Skeletal muscle satellite cell (primary cell): ENCODE measurements at regions not wholly inside any gene's neighbourhood (a gene's known extent, or its start where the extent isn't known, plus 50 kb on each side); places are given as distances from the start of the nearest gene placed in this dataset.

Experiments used
- H3K27me3 ChIP-seq: 2 replicates; pipeline ENCODE4 v1.7.0; 2013; ENCODE audit warnings: low read length; ENCODE audit not compliant: control insufficient read depth, insufficient read depth
- H3K36me3 ChIP-seq: 2 replicates; pipeline ENCODE4 v1.7.0; 2013; ENCODE audit warnings: mild to moderate bottlenecking, control low read depth, low read length; ENCODE audit not compliant: insufficient read depth
- H3K4me1 ChIP-seq: 2 replicates; pipeline ENCODE4 v1.7.0; 2013; ENCODE audit warnings: low read length; ENCODE audit not compliant: control insufficient read depth, insufficient read depth
- H3K4me2 ChIP-seq: 2 replicates; pipeline ENCODE4 v1.7.0; 2013; ENCODE audit warnings: mild to moderate bottlenecking, low read length
- H3K4me3 ChIP-seq: 2 replicates; pipeline ENCODE4 v1.7.0; 2013; ENCODE audit warnings: low read length
- H3K9ac ChIP-seq: 2 replicates; pipeline ENCODE4 v1.7.0; 2013; ENCODE audit warnings: mild to moderate bottlenecking, low read depth, low read length, moderate library complexity
- H3K9me3 ChIP-seq: replicated peaks from 2 replicates; pipeline ENCODE4 v1.7.0; 2013; ENCODE audit warnings: mild to moderate bottlenecking, control low read depth, low read length

DNA sequence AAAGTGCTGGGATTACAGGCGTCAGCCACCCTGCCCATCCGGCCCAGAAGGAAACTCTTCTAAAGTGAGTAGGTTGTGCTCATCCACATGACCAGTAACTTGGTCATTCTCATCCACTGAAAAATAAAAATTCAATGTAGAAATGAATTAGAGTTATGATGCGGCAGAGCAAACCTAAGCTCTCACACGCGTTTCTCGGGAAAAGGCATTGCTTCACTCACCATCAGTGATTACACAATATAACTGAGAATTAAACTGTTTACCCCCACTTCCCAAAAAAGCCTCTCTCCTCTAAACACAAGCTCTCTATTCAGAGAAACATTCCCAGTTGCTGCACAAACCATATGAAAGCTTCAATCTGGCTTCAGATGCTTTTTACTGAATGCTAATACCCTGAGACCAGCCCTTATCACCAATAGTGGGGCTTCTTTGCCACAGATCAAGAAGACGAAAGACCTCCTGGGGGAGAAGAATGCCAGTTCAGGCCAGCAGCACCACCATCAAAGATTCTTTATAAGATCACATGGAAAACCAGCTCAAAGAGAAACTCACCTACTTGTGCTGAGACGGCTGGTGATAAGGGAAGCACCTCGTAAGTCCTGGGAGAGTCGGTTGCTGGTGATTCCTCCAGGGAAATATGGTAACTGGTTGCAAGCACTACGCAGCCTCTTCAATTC is 121.5 kb upstream of the SFSWAP start:
- Histone ChIP-seq H3K4me1 (no peaks in the 10 kb centered on the region), H3K36me3 (no peaks in the 10 kb centered on the region), H3K9ac (no peak overlapping the region), H3K4me3 (no peak overlapping the region), H3K4me2 (no peak overlapping the region), H3K9me3 (peaks cover 4% of the 10 kb centered on the region), H3K27me3 (no peaks in the 10 kb centered on the region)

DNA sequence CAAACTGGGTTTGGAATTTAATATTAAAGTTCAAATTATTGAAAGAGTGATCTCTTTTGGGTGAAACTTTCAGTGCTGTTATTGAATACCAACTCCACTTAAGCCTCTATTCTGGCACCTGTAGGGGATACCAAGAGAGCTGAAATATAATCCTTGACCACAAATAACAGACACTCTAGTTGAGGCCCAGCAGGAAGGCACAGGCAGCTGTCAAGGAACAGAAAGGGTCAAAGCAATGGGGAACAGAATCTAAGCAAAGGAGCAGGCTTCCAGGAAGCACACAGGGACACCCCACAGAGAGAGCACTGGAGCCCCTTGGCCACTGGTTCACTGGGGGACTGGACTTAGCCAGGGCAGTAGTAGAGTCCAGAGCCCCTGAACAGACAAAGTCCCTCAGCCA is 120.9 kb upstream of the SFSWAP start:
- no peak overlapping the region for H3K4me2 ChIP-seq
- H3K36me3 ChIP-seq, result no peaks in the 10 kb centered on the region
- H3K27me3 ChIP-seq, result no peaks in the 10 kb centered on the region
- H3K4me1 ChIP-seq, result no peaks in the 10 kb centered on the region
- H3K9me3 ChIP-seq, result peaks cover 4% of the 10 kb centered on the region
- H3K4me3 ChIP-seq, result no peak overlapping the region
- H3K9ac ChIP-seq, result no peak overlapping the region

DNA sequence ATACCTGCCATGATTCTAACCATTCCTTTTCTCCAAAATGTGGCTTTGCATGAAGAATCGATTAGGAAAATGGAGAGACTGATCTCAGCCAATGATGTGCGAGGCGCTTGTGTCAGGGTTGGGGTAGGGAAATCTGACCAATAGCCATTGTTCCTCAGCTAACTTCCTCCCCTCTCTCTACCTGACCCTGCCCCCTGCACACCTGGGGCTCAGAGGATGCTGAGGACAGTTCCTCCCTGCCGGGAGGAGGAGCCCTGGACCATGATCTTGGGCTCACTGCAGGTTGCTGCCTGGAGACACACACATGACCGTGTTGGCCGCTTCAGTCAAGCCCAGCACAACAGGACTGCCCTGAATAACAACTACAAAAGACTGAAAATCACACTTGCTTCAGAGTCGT is 119.8 kb upstream of the SFSWAP start:
- no peak overlapping the region for H3K4me3 ChIP-seq
- no peak overlapping the region for H3K4me2 ChIP-seq
- no peak overlapping the region for H3K9ac ChIP-seq
- H3K4me1 ChIP-seq, result no peaks in the 10 kb centered on the region
- no peaks in the 10 kb centered on the region for H3K36me3 ChIP-seq
- H3K27me3 ChIP-seq, result no peaks in the 10 kb centered on the region
- H3K9me3 ChIP-seq, result peaks cover 4% of the 10 kb centered on the region

DNA sequence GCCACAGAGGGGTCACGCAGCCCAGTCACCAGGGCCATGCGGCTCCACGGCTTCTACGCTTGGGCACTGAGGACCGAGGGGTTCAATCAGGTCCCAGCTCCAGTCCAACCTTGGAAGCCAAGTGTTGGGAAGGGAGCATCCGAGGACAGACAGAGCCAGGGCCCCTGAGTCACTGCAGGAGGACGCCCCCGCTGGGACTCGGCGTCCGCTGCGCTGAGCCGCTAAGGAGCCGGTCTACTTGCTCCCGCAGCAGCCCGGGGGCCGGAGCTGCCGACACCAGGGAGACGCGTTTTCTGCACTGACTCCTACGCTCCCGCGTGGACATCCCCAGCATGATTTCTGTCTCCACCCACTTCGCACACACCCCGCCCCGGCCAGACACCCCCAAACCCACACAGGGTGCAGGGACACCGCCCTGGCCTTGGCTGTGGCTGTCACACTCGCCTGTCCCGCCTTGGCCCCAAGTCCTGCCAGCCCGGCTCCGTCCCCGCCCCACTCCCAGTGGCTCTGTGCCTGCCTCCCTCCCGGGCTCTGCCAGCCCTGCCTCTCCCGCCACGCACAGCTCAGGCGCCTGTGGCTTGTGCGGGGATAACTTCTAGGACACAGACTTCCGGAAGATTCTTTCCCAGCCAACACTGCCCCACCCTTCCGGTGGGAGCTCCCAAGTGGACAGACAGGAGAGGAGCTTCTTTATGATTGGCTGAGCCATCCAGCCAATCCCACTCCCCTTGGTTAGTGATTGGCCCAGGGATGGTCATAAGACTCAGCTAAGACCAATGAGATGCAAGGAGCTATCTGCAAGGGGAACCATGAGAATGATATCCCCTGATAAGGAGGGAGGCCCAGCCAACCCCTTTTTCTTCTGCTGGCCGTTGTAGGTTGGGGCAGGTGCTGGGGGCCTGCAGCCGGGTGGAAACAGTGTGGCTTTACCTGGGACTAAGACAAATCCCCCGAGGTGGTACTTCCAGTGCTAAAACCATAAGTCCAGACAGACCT is 118.9 kb upstream of the SFSWAP start:
- Histone ChIP-seq H3K9me3 (no peaks in the 10 kb centered on the region), H3K9ac (no peak overlapping the region), H3K4me3 (no peak overlapping the region), H3K36me3 (no peaks in the 10 kb centered on the region), H3K4me1 (no peaks in the 10 kb centered on the region), H3K4me2 (no peak overlapping the region), H3K27me3 (no peaks in the 10 kb centered on the region)

DNA sequence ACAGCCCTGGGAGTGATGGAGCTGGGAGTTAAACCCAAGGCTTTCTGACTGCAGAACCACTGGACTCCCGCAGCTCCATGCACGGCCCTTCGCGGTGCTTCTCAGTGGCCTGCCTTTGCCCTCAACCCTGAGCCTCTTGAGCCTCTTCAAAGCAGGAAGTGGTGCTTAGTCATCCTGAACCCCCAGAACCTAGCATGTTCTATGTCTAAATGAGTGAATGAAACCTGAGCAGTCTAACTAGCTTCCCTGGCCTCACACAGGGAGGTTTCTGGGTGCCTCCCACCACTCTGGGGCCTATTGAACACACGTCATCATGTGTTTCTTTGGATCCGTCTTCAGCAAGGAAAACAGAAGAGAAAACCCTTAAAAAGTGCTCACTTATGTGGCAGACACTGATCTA is 117.9 kb upstream of the SFSWAP start:
- no peaks in the 10 kb centered on the region for H3K4me1 ChIP-seq
- no peaks in the 10 kb centered on the region for H3K36me3 ChIP-seq
- no peak overlapping the region for H3K4me2 ChIP-seq
- H3K9ac ChIP-seq, result no peak overlapping the region
- no peak overlapping the region for H3K4me3 ChIP-seq
- no peaks in the 10 kb centered on the region for H3K27me3 ChIP-seq
- no peaks in the 10 kb centered on the region for H3K9me3 ChIP-seq

DNA sequence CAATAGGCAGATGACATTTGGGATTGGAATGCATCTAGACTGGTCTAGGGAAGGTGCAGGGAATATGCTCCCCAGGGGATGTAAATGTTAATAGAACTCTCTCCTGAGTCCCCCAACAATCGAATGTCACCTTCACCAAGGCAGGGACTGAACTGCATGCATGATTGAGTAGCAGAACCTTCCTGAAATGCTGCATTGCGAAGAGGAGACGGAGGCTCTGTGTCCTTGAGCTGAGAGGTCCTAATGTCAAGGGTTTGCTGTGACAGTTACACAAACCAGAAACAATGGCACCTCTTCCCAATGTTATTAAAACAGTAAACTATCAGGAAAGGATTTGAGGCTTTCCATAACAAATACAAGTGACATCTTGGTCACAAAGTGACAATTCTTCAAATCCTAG is 117.5 kb upstream of the SFSWAP start:
- H3K4me3 ChIP-seq, result no peak overlapping the region
- H3K4me2 ChIP-seq, result no peak overlapping the region
- H3K9ac ChIP-seq, result no peak overlapping the region
- H3K4me1 ChIP-seq, result no peaks in the 10 kb centered on the region
- no peaks in the 10 kb centered on the region for H3K27me3 ChIP-seq
- no peaks in the 10 kb centered on the region for H3K9me3 ChIP-seq
- no peaks in the 10 kb centered on the region for H3K36me3 ChIP-seq

DNA sequence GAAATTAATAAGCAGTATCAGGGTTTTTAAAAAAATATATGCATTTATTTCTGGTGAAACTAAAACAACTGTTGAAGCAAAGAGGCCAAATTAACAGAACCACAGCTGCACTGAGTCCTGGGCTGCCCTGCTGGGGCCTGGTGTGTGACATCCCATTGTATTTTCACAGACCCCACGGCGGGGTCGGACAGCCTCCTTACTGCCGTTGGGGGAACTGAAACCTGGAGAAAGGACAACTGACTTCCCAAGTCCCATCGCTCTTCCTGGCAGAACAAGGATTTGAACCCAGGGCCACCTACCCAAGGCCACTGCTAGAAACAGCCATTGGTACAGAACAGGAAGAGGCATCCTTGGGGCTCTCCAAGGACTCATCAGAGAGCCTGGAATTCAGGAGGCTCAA is 114.8 kb upstream of the SFSWAP start:
- no peaks in the 10 kb centered on the region for H3K9me3 ChIP-seq
- no peaks in the 10 kb centered on the region for H3K4me1 ChIP-seq
- no peak overlapping the region for H3K4me3 ChIP-seq
- H3K27me3 ChIP-seq, result no peaks in the 10 kb centered on the region
- H3K9ac ChIP-seq, result no peak overlapping the region
- no peak overlapping the region for H3K4me2 ChIP-seq
- no peaks in the 10 kb centered on the region for H3K36me3 ChIP-seq

DNA sequence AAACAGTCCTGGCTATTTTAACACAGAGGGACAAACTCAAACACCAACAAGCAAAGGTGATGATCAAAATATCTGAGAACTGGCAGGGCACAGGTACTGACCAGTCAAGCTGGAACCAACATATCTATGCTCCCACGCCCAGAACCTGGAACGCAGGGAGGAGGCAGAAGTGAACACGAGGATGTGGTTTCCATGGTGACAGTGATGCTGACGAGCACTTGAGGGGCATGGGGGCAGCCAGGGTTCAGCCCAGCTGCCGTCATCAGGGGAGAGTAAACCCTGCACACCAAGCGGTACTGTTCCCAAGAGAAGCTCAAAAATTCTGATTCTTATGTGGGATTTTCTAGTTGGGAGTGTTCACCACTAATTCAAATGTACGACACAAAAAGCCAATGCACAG is 113.6 kb upstream of the SFSWAP start:
- no peaks in the 10 kb centered on the region for H3K9me3 ChIP-seq
- no peaks in the 10 kb centered on the region for H3K27me3 ChIP-seq
- H3K4me1 ChIP-seq, result no peaks in the 10 kb centered on the region
- no peak overlapping the region for H3K9ac ChIP-seq
- no peak overlapping the region for H3K4me2 ChIP-seq
- H3K36me3 ChIP-seq, result no peaks in the 10 kb centered on the region
- no peak overlapping the region for H3K4me3 ChIP-seq

DNA sequence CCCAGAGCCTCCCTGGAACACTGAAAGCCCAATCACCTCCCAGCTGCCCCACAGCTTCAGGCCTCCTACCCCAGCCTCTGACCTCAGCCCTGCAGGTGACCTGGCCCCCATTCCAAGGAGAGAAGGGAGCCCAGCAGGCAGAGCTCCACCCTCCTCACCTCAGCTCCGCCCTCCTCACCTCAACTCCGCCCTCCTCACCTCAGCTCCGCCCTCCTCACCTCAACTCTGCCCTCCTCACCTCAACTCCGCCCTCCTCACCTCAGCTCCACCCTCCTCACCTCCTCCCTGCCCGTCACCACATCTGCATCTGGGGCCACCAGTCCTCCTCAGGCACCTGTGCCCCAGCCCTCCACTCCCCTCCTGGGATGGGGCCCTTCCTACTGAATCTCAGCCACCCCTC is 112.2 kb upstream of the SFSWAP start:
- Histone ChIP-seq H3K9ac (no peak overlapping the region), H3K4me2 (no peak overlapping the region), H3K27me3 (no peaks in the 10 kb centered on the region), H3K4me3 (no peak overlapping the region), H3K4me1 (no peaks in the 10 kb centered on the region), H3K36me3 (no peaks in the 10 kb centered on the region), H3K9me3 (no peaks in the 10 kb centered on the region)

DNA sequence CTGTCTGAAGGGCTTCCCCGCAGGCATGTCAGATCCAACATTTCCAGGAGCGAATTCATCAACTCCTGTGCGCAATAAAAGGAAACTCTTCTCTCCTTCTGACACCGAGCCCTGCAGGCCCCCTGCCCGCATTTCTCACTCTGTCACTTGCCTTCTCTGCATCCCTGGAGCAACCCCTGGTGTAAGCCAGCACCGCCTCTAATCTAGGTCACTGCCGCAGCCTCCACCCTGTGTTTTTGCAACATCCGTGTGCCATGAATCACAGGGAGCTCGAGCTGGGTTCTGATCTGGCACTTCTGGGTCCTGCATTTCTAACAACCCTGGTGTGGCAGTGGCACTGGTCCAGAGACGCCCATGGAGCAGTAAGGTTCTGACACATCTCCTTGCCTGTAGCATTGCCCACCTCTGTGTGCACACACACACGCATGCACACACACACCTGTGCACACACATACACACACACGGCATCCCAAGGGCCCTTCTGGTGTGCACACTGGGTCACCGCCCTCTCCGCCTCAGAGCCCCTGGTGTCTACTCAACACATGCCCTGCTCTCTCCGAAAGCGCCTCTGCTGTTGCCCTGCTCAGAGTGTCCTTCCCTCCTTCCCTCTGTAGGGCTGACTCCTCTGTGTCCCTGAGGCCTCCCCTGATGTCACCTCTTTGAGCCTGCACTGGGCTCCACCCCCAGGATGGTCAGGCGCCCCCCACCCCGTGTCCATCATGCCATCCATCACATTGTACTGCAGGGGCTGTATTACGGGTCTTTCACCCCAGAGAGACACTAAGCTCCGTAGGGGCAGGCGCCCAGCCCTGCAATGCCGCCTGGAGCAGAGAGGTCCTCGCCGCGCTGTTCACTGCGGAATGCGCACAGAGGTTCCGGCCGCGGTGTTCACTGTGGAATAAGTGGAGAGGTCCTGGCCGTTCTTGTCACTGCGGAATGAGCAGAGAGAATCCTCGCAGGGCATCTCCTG is 111.4 kb upstream of the SFSWAP start:
- Histone ChIP-seq H3K4me2 (no peak overlapping the region), H3K4me1 (no peaks in the 10 kb centered on the region), H3K4me3 (no peak overlapping the region), H3K27me3 (no peaks in the 10 kb centered on the region), H3K9ac (no peak overlapping the region), H3K9me3 (no peaks in the 10 kb centered on the region), H3K36me3 (no peaks in the 10 kb centered on the region)

DNA sequence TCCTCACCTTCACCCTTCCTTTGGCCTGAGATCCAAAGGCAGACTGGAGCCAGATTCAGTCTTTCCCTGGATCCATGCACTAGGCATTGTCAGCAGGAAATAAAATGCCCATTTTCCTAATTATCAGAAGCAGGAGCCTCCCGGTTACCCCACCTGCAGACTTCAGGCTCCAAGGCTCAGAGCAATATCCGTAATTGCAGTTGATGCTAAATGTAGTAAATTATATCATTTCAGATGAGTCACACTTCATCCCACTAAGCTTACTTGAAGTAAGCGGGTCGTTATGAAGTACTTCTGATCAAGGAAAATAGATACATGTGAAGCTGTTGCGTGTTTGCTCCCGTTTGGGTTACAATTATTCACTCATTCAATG is 110.7 kb upstream of the SFSWAP start:
- Histone ChIP-seq H3K9me3 (no peaks in the 10 kb centered on the region), H3K36me3 (no peaks in the 10 kb centered on the region), H3K27me3 (no peaks in the 10 kb centered on the region), H3K4me1 (no peaks in the 10 kb centered on the region), H3K9ac (no peak overlapping the region), H3K4me3 (no peak overlapping the region), H3K4me2 (no peak overlapping the region)
